ENCODE measurements at regions not wholly inside any gene's neighbourhood (a gene's known extent, or its start where the extent isn't known, plus 50 kb on each side); places are given as distances from the start of the nearest gene placed in this dataset.

- TF ChIP-seq CTCF (IDR thresholded peaks at IDR 0.05) (no peak), POLR2A (IDR thresholded peaks at IDR 0.05) (no peak)
Observed at GRCh38 chr3:24595796-24596195, 101.1 kb upstream of the THRB start.
